HG03139 (cell line): ENCODE measurements at regions not wholly inside any gene's neighbourhood (a gene's known extent, or its start where the extent isn't known, plus 50 kb on each side); places are given as distances from the start of the nearest gene placed in this dataset.

Experiments
- ATAC-seq: cut with Tn5 transposase; IDR thresholded peaks from one replicate; pipeline ENCODE4 v1.9.1; 2021; ENCODE audit not compliant: unreplicated experiment

DNA sequence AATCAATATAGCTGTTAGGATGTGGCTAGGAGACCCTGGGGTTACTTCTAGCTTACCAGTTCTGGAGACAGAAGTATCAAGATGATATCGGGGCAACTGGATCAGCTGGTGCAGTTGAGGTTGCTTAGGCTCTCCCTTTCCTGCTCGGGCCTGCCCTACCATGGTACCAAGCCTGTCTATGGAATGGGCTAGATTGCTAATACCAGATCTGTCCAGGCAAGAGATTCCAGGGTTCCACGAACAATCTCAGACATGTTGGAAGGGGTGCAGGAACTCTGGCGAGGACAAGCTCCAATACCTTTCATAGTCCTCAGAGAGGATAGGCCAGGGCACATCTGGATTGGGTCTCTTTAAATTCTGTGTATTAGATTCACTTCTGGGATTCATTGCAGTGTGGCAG lies 53.8 kb downstream of the ADM start:
- no peak for ATAC-seq

GRCh38 chr11:10359171-10359570 lies 54.3 kb downstream of the ADM start:
- no peak for ATAC-seq

DNA sequence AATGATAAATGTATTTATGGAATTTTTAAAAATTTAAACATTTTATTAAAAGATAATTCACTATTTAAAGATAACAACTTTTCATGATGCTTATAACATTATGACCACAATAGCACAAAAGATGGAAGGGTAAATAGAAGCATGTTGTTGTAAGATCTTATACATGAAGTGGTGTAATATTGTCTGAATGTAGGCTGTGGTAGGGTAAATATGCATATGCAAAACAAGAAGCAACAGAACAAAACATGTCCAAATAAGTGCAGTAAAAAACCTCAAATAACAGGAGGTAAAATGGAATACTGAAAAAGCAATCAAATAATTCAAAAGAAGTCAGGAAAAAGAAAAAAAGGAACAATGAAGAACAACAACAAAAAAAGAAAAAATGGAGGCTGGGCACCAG lies 56.0 kb downstream of the ADM start:
- no peak for ATAC-seq

DNA sequence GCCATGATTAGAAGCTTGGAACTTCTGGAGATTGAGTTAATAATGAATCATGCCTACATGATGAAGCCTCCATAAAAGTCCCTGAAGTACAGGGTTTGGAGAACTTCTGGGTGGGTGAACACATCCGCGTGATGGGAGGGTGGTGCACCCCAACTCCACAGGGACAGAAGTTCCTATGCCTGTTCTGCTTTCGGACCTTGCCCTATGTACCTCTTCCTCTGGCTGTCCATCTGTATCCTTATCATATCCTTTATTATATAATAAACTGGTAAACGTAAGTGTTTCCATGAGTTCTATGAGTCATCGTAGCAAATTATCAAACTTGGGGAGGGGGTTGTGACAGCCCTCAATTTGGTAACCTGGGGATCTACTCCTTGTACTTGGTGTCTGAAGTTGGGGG lies 60.2 kb downstream of the ADM start:
- ATAC-seq, result no peak

- peak; percentile 90 for ATAC-seq
These were observed 61.9 kb downstream of the ADM start for GRCh38 chr11:10366568-10367331.

DNA sequence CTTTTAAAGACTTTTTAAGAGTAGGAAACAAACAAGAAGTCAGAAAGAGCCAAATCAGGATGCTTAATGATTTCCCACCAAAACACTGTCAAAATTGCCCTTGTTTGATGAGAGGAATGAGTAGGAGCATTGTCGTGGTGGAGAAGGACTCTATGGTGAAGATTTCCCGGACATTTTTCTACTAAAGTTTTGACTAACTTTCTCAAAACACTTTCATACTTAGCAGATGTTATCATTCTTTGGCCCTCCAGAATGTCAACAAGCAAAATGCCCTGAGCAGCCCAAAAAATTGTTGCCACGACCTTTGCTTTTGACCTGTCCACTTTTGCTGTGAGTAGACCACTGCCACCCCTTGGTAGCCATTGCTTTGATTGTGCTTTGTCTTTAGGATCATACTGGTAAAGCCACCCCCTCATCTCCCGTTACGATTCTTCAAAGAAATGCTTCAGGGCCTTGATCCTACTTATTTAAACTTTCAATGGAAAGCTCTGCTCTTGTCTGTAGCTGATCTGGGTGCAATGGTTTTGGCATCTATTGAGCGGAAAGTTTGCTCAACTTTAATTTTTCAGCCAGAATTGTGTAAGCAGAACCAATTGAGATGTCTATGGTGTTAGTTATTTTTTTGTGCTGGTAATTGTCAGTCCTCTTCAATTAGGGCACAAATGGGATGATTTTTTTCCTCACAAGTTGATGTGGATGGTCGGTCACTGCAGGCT lies 67.2 kb downstream of the ADM start:
- no peak for ATAC-seq

- no peak for ATAC-seq
These were observed 68.5 kb downstream of the ADM start for GRCh38 chr11:10373340-10373739.

GRCh38 chr11:10373929-10374328 lies 69.1 kb downstream of the ADM start:
- no peak for ATAC-seq

- no peak for ATAC-seq
These were observed 69.5 kb downstream of the ADM start for GRCh38 chr11:10374386-10374785.

GRCh38 chr11:10375280-10375971 lies 70.6 kb downstream of the ADM start:
- ATAC-seq, result no peak

- no peak for ATAC-seq
These were observed 71.2 kb downstream of the ADM start for GRCh38 chr11:10376061-10376460.

DNA sequence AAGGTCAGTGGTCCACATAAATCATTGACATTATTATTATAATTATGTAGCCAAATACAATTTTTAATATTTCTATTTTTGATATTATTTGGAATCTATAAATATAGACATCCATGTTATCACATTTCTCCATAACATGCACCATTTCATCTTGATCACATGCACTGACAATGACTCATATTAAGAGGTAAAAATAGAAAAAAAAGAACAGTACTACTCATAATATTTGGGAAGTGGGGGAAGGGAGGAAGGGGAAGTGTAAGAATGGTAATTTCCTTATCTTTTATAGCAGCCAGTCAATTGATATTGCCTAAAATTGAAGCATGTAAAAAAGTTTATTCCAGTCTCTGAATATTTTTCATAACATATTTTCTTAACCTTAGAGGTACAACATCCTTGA lies 72.3 kb downstream of the ADM start:
- no peak for ATAC-seq

DNA sequence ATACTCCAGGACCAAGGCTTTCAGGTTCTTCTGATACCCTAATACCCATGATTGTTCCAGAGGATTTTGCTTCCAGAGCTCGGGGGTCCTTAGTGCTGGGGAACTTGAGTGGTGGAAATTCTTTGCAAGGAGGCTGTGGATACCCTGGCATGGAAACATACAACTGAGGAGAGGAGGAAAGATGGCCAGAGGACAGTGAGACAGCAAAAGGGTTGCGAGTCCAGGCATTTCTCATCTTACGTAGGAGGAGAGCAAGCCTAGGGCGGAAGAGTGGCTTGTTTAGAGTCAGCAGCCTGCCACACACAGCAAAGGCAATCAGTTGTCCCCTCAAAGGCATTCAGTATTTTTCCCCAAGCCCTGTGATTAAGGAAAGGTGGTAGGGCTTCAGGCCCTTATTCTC lies 73.5 kb downstream of the ADM start:
- ATAC-seq, result no peak

- ATAC-seq, result no peak
These were observed 74.1 kb downstream of the ADM start for GRCh38 chr11:10379022-10379421.

GRCh38 chr11:10379426-10379825 lies 74.6 kb downstream of the ADM start:
- ATAC-seq, result no peak

GRCh38 chr11:10379871-10380568 lies 75.0 kb upstream of the AMPD3 start:
- ATAC-seq, result no peak

GRCh38 chr11:10380921-10381320 lies 74.1 kb upstream of the AMPD3 start:
- no peak for ATAC-seq

DNA sequence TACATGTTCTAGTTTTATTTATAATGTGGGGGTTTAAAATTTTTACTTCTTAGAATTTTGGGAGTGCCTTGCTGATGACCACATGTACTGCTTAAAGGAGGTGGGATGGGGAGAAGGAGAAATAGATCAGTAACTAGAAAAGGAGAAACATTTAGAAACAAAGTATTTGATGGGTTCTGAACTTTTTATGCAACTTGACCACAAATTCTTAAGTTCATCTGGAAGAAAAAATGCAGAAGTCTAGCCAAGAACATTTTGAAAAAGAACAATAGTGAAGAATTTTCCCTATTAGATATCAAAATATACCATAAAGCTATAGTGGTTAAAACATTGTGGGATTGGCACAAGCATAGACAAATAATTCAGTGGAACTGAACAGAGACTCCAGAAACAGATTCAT lies 73.3 kb upstream of the AMPD3 start:
- no peak for ATAC-seq

GRCh38 chr11:10382518-10382917 lies 72.5 kb upstream of the AMPD3 start:
- no peak for ATAC-seq

GRCh38 chr11:10385696-10386095 lies 69.4 kb upstream of the AMPD3 start:
- no peak for ATAC-seq

GRCh38 chr11:10386361-10386760 lies 68.7 kb upstream of the AMPD3 start:
- ATAC-seq, result no peak

- ATAC-seq, result no peak
These were observed 68.2 kb upstream of the AMPD3 start for GRCh38 chr11:10386861-10387205.
